ENCODE measurements at regions not wholly inside any gene's neighbourhood (a gene's known extent, or its start where the extent isn't known, plus 50 kb on each side); places are given as distances from the start of the nearest gene placed in this dataset.

GRCh38 chr18:46333431-46334135 is 229.4 kb downstream of the HAUS1 start:
- Histone ChIP-seq H3K36me3 (no peaks in the 10 kb centered on the region), H3K27ac (no peak overlapping the region), H3K9me3 (no peaks in the 10 kb centered on the region), H3K4me1 (peaks cover 0 to 29% (median 4%) of the 10 kb centered on the region in 4 donors), H3K4me3 (peak overlapping the region in 3 of 4 donors; percentile 37 to 59 (median 39)), H3K27me3 (peaks cover 64% of the 10 kb centered on the region)
- intact Hi-C loops (cut with DNase I; ENCODE audit: low total_unique reads) (no loop called here), in situ Hi-C loops (cut with MboI; ENCODE audit: low pct_ligation_motif_present in 1 of 4, low pct_unique_long_range_greater_than_20kb in 1 of 4, low sequenced_read_pairs in 3 of 4) (no loop called here)
- TF ChIP-seq EP300 (IDR thresholded peaks at IDR 0.05; ENCODE audit: low read depth) (no peak), POLR2AphosphoS5 (IDR thresholded peaks at IDR 0.05) (no peak), CTCF (IDR thresholded peaks at IDR 0.05) (no peak)
- 16% methylated on average over 49 of the region's 77 CpGs; no CpG with 5 or more reads in 1 of the 2 donors for WGBS, 2 donors (ENCODE audit: low coverage in 1 of 2)
- DNase-seq: no peak

- TF ChIP-seq CTCF (IDR thresholded peaks at IDR 0.05): no peak
- no peak for TF ChIP-seq POLR2AphosphoS5 (IDR thresholded peaks at IDR 0.05)
- no peak for TF ChIP-seq POLR2A (IDR thresholded peaks at IDR 0.05)
- TF ChIP-seq EP300 (IDR thresholded peaks at IDR 0.05; ENCODE audit: low read depth): no peak
- intact Hi-C loops (cut with DNase I; ENCODE audit: low total_unique reads) (no loop called here), in situ Hi-C loops (cut with MboI; ENCODE audit: low pct_ligation_motif_present in 1 of 4, low pct_unique_long_range_greater_than_20kb in 1 of 4, low sequenced_read_pairs in 3 of 4) (no loop called here)
- peak overlapping the region in 3 of 4 donors; percentile 6 to 59 (median 25) for H3K4me3 ChIP-seq
- H3K36me3 ChIP-seq: no peaks in the 10 kb centered on the region
- no peak for DNase-seq
- H3K27me3 ChIP-seq: peaks cover 72% of the 10 kb centered on the region
- H3K9me3 ChIP-seq: no peaks in the 10 kb centered on the region
- peaks cover 0 to 29% (median 4%) of the 10 kb centered on the region in 4 donors for H3K4me1 ChIP-seq
- H3K27ac ChIP-seq: no peak overlapping the region
- 0 to 5% methylated on average over 2 to 27 of the region's 27 CpGs for WGBS, 2 donors (ENCODE audit: low coverage in 1 of 2)
Observed at GRCh38 chr18:46334868-46335281, 230.7 kb downstream of the HAUS1 start.

GRCh38 chr18:46335534-46336101 is 231.4 kb downstream of the HAUS1 start:
- Histone ChIP-seq H3K4me1 (peaks cover 0 to 29% (median 4%) of the 10 kb centered on the region in 4 donors), H3K4me3 (peak overlapping the region in 1 of 4 donors; percentile 59), H3K27ac (peak overlapping the region in 1 of 4 donors; percentile 1), H3K27me3 (peaks cover 72% of the 10 kb centered on the region), H3K9me3 (no peaks in the 10 kb centered on the region), H3K36me3 (no peaks in the 10 kb centered on the region)
- no peak for TF ChIP-seq EP300 (IDR thresholded peaks at IDR 0.05; ENCODE audit: low read depth)
- TF ChIP-seq POLR2AphosphoS5 (IDR thresholded peaks at IDR 0.05): no peak
- no peak for TF ChIP-seq POLR2A (IDR thresholded peaks at IDR 0.05)
- TF ChIP-seq CTCF (IDR thresholded peaks at IDR 0.05): no peak
- in situ Hi-C loops (cut with MboI; ENCODE audit: low pct_ligation_motif_present in 1 of 4, low pct_unique_long_range_greater_than_20kb in 1 of 4, low sequenced_read_pairs in 3 of 4) (no loop called here), intact Hi-C loops (cut with DNase I; ENCODE audit: low total_unique reads) (no loop called here)
- no peak for DNase-seq
- WGBS, 2 donors (ENCODE audit: low coverage in 1 of 2): 39 to 46% methylated on average over 4 to 15 of the region's 15 CpGs

GRCh38 chr18:46336278-46337111 is 232.3 kb downstream of the HAUS1 start:
- Histone ChIP-seq H3K9me3 (no peaks in the 10 kb centered on the region), H3K27me3 (peaks cover 72% of the 10 kb centered on the region), H3K27ac (peak overlapping the region in 1 of 4 donors; percentile 1), H3K36me3 (no peaks in the 10 kb centered on the region), H3K4me3 (no peak overlapping the region), H3K4me1 (peaks cover 0 to 29% (median 4%) of the 10 kb centered on the region in 4 donors)
- 52 to 68% methylated on average over 5 to 8 of the region's 8 CpGs for WGBS, 2 donors (ENCODE audit: low coverage in 1 of 2)
- intact Hi-C loops (cut with DNase I; ENCODE audit: low total_unique reads) (no loop called here), in situ Hi-C loops (cut with MboI; ENCODE audit: low pct_ligation_motif_present in 1 of 4, low pct_unique_long_range_greater_than_20kb in 1 of 4, low sequenced_read_pairs in 3 of 4) (no loop called here)
- no peak for DNase-seq
- no peak for TF ChIP-seq POLR2AphosphoS5 (IDR thresholded peaks at IDR 0.05)
- TF ChIP-seq CTCF (IDR thresholded peaks at IDR 0.05): no peak
- TF ChIP-seq EP300 (IDR thresholded peaks at IDR 0.05; ENCODE audit: low read depth): no peak
- no peak for TF ChIP-seq POLR2A (IDR thresholded peaks at IDR 0.05)
